D721Med (cell line): ENCODE measurements at regions not wholly inside any gene's neighbourhood (a gene's known extent, or its start where the extent isn't known, plus 50 kb on each side); places are given as distances from the start of the nearest gene placed in this dataset.
"Not testable (repeated sequence)": the region's sequence is repeated elsewhere in the genome, so short reads cannot be mapped to it uniquely, and the experiment has no call there.

ENCODE experiments used
- DNase-seq: peaks from one replicate; pipeline ENCODE4 v3.0.0; 2011; ENCODE audit warnings: low spot score; ENCODE audit not compliant: insufficient read length
- FAIRE-seq: peaks from 2 replicates; lab custom pipeline; 2011; peaks lifted over from hg19 to GRCh38; lab: Jason Lieb, UNC
- CTCF ChIP-seq: IDR thresholded peaks from 2 replicates; pipeline ENCODE4 v1.5.1; 2012; ENCODE audit warnings: mild to moderate bottlenecking, control low read depth; ENCODE audit not compliant: insufficient read depth; ENCODE audit errors: missing control alignments

- FAIRE-seq (no peak), DNase-seq (no peak)
- TF ChIP-seq CTCF: no peak
Measured at GRCh38 chr2:35184471-35184870, 1171.1 kb upstream of the CRIM1 start.

GRCh38 chr2:35176726-35177125, 1178.9 kb upstream of the CRIM1 start:
- DNase-seq, FAIRE-seq: not testable (repeated sequence)

GRCh38 chr2:35174845-35175244, 1180.7 kb upstream of the CRIM1 start:
- FAIRE-seq (no peak), DNase-seq (no peak)
- TF ChIP-seq CTCF: no peak

- no peak for DNase-seq
- FAIRE-seq: no peak
- TF ChIP-seq CTCF: no peak
Measured at GRCh38 chr2:35172687-35173086, 1182.9 kb upstream of the CRIM1 start.

- TF ChIP-seq CTCF: peak; percentile 10
- DNase-seq: no peak
- FAIRE-seq: no peak
Measured at GRCh38 chr2:35168351-35168750, 1187.2 kb upstream of the CRIM1 start.

- FAIRE-seq (no peak), DNase-seq (no peak)
- TF ChIP-seq CTCF: no peak
Measured at GRCh38 chr2:35163948-35164347, 1191.6 kb upstream of the CRIM1 start.

- TF ChIP-seq CTCF: no peak
- DNase-seq (no peak), FAIRE-seq (no peak)
Measured at GRCh38 chr2:35160871-35161270, 1194.7 kb upstream of the CRIM1 start.

- no peak for DNase-seq
- TF ChIP-seq CTCF: no peak
- no peak for FAIRE-seq
Measured at GRCh38 chr2:35125871-35126270, 1229.7 kb upstream of the CRIM1 start.
